ENCODE measurements at regions not wholly inside any gene's neighbourhood (a gene's known extent, or its start where the extent isn't known, plus 50 kb on each side); places are given as distances from the start of the nearest gene placed in this dataset.
"Not testable (repeated sequence)": the region's sequence is repeated elsewhere in the genome, so short reads cannot be mapped to it uniquely, and the experiment has no call there.

DNA sequence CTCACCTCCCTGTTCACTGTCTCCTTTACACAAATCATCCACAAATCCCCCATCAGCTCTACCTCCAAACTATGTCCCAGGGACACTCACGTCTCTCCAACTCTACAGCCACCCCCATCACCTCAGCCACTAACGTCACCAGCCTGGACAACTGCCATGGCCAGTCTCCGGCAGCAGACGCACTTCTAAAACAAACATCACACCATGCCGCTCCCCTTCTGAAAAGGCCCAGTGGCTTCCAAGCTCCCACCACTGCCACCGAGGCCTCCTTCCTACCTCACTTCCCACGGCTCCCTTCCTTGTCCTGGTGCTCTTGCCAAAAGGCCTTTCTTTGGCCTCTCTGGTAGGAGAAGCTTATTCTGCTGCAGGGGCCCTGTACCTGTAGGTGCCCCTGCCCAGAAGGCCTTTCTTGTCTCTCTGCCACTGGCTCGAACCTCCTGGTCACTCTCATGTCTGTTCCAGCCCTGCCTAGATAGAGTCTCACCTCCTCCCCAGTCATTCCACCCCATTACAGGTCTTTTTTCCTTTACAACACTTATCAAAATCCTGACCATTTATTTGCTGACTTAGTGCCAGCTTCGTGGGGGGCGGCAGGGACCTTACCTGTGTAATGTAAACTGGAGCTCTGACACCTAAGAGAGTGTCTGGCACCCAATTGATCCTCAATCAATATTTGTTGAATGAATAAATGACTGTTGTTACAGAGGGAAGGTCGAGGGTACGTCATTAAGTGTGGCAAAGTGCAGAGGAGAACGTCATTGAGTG, 304.2 kb downstream of the GOLGA6L6 start:
- H3K4me3 ChIP-seq (replicated peaks; ENCODE audit: low read depth, low read length); DNase-seq (ENCODE audit: low read depth): not testable (repeated sequence)

DNA sequence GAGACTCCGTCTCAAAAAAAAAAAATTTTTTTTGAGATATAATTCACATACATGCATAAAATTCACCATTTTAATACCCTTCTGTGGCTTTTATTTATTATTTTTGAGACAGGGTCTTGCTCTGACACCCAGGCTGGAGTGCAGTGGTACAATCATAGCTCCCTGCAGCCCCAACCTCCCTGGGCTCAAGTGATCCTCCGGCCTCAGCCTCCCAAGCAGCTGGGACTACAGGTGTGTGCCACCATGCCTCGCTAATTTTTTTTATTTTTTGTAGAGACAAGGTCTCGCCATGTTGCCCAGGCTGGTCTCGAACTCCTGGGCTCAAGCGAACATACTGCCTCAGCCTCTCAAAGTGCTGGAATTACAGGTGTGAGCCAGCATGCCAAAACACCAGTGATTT, 305.9 kb downstream of the GOLGA6L6 start:
- not testable (repeated sequence) for H3K4me3 ChIP-seq (replicated peaks; ENCODE audit: low read depth, low read length); DNase-seq (ENCODE audit: low read depth)

DNA sequence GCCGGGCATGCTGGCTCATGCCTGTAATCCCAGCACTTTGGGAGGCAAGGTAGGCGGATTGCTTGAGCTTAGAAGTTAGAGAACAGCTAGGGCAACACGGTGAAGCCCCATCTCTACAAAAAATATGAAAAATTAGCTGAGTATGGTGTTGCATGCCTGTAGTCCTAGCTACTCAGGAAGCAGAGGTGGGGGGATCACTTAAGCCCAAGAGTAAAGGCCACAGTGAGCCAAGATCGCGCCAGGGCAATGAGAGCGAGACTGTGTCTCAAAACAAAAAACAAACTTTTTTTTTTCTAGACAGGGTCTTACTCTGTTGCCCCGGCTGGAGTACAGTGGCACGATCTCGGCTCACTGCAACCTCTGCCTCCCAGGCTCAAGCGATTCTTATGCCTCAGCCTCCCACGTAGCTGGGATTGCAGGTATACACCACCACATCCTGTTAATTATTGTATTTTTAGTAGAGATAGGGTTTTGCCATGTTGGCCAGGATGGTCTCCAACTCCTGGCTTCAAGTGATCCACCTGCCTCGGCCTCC, 307.5 kb downstream of the GOLGA6L6 start:
- not testable (repeated sequence) for DNase-seq (ENCODE audit: low read depth); H3K4me3 ChIP-seq (replicated peaks; ENCODE audit: low read depth, low read length)

DNA sequence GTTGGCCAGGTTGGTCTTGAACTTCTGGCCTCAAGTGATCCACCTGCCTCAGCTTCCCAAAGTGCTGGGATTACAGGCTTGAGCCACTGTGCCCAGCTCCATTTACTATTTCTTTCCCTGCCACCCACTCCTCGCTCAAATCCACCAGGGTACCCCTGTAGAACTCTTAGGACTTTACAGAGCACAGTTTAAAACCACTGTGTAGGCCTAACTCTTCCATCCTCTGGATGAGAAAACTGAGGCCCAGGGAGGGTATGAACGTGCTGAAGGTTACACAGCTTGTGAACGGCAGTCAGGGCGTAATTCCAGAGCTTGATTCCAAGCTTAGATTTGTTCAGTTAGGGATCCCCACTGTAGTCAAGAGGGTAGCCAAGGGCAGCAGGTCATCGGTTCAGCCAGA, 309.1 kb downstream of the GOLGA6L6 start:
- not testable (repeated sequence) for DNase-seq (ENCODE audit: low read depth); H3K4me3 ChIP-seq (replicated peaks; ENCODE audit: low read depth, low read length)

DNA sequence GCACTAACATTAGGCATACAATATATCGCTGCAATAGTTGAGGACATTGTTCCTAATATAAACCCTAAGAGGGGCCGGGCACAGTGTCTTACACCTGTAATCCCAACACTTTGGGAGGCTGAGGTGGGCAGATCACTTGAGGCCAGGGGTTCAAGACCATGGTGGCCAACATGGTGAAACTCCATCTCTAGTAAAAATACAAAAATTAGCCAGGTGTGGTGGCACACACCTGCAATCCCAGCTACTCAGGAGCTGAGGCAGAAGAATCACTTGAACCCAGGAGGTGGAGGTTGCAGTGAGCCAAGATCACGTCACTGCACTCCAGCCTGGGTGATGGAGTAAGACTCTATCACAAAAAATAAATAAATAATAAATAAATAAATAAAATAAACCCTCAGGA, 310.9 kb downstream of the GOLGA6L6 start:
- H3K4me3 ChIP-seq (replicated peaks; ENCODE audit: low read depth, low read length); DNase-seq (ENCODE audit: low read depth): not testable (repeated sequence)

DNA sequence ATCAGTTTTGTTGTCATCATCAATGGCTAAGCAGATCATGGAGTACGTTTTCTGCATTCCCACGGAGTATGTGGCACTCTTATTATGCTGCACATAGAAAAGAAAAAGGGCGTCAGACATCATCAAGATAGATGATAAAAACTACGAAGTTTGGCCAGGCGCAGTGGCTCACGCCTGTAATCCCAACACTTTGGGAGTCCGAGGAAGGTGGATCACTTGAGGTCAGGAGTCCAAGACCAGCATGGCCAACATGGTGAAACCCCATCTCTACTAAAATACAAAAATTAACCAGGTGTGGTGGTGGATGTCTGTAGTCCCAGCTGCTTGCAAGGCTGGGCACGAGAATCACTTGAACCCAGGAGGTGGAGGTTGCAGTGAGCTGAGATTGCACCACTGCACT, 312.8 kb downstream of the GOLGA6L6 start:
- DNase-seq (ENCODE audit: low read depth); H3K4me3 ChIP-seq (replicated peaks; ENCODE audit: low read depth, low read length): not testable (repeated sequence)

DNA sequence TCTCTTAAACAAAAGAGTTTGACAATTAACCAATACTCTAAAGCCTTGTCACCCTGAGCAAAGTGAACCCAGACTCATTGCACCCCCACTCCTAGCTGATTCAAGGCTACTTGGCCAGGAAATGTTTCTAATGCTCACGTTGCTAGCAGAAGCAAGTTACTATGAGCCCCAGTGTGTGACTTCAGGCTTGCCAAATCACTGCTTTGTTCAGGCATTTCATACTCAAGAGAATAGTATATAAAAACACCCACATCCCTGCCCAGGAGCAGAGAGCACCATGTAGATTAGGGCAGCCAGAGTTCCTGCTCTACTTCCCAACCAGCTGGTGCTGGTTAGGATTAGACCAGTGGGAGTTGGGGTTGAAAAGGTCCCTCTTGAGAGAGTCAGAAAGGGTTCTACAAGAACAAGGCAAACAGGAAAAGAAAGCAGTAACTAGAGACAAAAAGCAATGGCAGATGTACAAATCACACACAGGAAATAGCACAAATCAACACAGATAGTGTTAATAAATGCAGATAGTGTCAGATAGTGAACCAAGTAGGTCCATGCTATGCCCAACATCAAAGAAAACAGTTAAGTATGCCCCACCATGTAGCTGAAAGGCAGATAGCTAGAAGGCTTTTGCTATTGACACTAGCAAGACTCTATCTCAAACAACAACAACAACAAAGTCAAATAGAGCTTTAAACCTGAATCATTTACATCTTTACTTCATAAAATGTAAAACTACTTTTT, 314.3 kb downstream of the GOLGA6L6 start:
- DNase-seq (ENCODE audit: low read depth), result not testable (repeated sequence)

DNA sequence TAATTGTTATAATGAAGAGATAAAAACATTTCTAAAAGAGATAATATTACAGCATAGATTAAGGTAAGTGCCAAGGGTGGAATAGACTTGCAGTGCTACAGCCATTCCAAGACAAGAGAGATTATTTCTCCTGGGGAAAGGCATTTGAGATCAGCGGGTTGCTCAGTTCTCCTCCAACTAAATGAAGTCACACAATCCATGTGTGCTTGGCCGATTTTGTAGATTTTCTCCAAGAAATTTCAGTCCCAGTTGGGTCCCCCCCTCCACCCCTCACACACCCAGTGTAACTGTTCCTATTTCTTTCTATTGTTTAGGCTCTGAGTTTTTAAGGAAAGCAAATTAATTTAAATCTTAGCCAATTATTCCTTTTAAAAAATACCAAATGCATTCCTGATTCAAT, 315.1 kb downstream of the GOLGA6L6 start:
- DNase-seq (ENCODE audit: low read depth); H3K4me3 ChIP-seq (replicated peaks; ENCODE audit: low read depth, low read length): not testable (repeated sequence)

More for the DNA sequence above, 314.3 kb downstream of the GOLGA6L6 start:
- H3K4me3 ChIP-seq (replicated peaks; ENCODE audit: low read depth, low read length), result not testable (repeated sequence)

DNA sequence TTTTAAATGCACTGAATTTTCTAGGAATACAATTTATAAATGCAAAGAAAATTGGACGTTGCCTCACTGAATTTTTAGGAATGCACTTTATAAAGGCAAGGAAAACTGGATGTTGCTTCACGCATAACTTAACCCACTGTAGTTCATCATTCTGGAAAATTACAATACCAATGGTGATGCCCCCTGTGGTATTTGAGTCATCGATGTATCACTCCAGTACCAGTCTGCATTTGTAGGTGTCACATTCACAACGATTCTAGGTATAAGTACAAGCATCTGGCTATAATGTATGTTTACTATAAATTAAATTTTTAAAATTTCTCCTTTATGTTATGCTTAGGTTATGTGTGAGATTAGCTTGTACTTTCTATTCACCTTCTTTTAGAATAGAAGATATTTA, 320.5 kb downstream of the GOLGA6L6 start:
- DNase-seq (ENCODE audit: low read depth); H3K4me3 ChIP-seq (replicated peaks; ENCODE audit: low read depth, low read length): not testable (repeated sequence)

DNA sequence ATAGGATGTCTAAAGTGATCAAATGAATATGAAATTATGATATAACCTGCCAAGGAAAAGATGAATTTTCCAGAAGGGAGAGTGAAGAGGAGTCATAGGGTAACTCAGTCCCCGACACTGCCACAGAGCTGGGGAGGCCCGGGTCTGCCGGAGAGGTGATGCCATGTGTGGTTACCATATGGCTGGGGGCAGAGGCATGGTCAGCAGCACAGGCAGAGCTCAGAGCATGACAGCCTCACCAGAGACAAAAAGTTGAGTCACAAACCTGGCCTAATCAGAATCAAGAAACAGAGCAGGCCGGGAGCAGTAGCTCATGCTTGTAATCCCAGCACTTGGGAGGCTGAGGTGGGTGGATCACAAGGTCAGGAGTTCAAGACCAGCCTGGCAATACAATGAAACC, 322.4 kb downstream of the GOLGA6L6 start:
- not testable (repeated sequence) for H3K4me3 ChIP-seq (replicated peaks; ENCODE audit: low read depth, low read length); DNase-seq (ENCODE audit: low read depth)

DNA sequence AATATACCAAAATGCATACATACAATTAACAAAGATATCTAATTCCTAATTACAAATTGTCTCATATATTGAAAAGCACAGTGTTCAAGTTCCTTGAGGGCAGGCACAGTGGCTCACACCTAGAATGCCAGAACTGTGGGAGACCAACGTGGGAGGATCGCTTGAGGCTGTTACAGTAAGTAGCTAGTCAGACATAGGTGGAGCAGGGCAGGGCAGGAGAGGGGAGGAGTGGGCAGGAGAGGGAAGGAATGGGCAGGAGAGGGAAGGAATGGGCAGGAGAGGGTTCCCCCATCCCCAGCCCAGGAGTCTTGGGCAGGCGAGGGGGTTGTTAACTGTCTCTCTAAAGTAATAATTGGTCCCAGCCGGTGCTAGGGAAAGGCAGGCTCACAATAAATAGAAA, 325.9 kb downstream of the GOLGA6L6 start:
- not testable (repeated sequence) for DNase-seq (ENCODE audit: low read depth); H3K4me3 ChIP-seq (replicated peaks; ENCODE audit: low read depth, low read length)

DNA sequence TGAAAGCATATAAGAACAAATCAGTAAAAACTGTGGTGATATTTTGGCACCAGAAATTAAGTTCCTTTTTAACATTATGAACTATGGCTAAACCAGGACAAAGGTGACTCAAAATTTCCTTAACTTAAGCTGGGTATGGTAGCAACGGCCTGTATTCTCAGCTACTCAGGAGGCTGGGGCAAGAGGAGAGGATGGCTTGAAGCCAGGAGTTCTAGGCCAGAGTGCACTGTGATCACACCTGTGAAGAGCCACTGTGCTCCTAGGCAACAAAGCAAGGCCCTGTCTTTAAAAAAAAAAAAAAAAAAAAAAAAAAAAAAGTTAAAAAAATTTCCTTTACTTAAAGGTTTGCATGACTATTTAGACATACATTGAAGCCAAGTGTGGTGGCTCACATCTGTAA, 327.5 kb downstream of the GOLGA6L6 start:
- not testable (repeated sequence) for H3K4me3 ChIP-seq (replicated peaks; ENCODE audit: low read depth, low read length); DNase-seq (ENCODE audit: low read depth)

DNA sequence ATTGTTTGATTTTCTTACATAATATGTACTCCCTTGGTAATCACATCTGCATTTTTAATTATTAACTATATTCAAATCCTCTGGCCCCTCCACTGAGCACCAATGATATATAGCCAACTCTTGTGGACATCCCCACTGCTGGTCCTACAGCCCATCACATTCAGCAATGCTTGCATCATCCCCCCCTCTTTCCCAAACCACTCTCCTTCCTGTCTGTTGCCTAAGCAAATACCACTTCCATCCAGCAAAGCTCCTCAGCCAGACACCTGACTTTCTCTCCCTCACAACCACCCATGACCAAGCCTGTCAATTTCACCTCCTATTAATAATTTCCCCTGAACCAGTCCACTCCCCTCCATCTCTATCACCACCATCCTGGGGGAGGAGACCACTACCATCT, 330.1 kb downstream of the GOLGA6L6 start:
- H3K4me3 ChIP-seq (replicated peaks; ENCODE audit: low read depth, low read length); DNase-seq (ENCODE audit: low read depth): not testable (repeated sequence)

DNA sequence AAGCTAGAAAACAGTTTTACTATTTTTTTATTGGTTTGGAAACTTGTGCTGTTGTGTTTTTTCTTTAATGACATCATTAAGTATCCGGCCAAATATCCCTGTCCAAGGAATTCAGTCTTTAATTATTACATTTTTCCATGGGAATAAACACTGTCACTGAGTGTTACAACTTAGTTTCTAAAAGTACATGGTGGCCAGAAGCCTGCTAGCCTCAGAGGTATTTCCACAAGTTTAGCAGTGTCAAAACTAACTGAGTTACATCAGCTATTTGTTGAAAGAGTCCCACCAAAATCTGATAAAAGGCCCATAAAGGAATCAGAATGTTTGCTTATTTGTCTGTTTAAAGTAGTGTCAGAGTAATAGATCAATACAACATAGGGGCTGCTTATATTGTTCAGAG, 331.6 kb downstream of the GOLGA6L6 start:
- DNase-seq (ENCODE audit: low read depth); H3K4me3 ChIP-seq (replicated peaks; ENCODE audit: low read depth, low read length): not testable (repeated sequence)

DNA sequence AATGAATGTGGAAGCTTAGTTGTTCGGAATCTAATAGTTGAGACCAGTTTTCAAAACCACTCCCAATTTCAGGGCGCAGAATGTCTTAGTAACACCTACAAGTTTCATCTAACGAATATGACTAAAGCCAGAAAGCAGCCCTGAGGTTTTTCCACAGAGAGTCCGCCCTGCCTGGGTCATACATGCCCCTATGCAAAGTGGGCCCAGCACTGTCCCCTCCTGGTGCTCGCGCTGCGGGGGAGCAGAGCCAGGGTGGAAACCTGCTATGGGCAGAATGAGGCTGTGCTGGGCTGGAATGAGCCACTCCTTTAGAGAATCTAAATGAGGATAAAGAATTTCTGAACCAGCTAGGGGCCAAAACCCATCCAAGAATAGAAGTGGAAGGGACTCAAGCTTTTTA, 334.0 kb downstream of the GOLGA6L6 start:
- not testable (repeated sequence) for H3K4me3 ChIP-seq (replicated peaks; ENCODE audit: low read depth, low read length); DNase-seq (ENCODE audit: low read depth)

DNA sequence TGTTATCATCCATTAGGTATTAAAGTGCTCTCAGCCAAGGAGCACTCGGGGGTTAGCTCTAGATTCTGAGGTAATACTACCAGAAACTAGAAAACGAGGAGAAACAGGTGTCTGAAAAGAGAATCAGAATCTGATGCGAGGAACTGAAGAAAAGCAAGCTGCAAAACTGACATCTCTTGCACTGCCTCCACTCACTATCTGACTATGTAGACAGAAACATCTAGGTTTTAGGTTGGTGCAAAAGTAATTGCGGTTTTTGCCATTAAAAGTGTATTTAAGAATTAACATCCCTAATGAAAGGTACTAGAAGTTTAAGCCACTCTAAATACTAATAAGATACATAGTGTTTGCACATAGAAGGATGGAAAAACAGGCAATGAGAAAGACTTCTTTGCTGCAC, 334.4 kb downstream of the GOLGA6L6 start:
- DNase-seq (ENCODE audit: low read depth); H3K4me3 ChIP-seq (replicated peaks; ENCODE audit: low read depth, low read length): not testable (repeated sequence)

DNA sequence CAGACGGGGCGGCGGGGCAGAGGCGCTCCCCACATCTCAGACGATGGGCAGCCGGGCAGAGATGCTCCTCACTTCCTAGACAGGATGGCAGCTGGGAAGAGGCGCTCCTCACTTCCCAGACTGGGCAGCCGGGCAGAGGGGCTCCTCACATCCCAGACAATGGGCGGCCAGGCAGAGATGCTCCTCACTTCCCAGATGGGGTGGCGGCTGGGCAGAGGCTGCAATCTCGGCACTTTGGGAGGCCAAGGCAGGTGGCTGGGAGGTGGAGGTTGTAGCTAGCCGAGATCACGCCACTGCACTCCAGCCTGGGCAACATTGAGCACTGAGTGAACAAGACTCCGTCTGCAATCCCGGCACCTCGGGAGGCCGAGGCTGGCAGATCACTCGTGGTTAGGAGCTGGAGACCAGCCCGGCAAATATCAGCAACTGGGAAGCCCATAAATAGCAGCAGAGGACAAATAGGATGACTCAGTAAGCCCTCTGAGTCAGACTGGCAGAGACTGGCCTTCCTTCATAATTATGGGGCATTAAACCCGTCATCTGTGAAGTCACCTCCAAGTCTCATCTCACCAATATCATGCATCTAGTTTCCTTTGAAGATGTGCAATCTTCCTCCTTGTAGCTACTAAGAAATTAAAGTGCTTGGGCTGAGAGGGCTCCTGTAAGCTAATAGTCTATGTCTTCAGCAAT, 337.3 kb downstream of the GOLGA6L6 start:
- H3K4me3 ChIP-seq (replicated peaks; ENCODE audit: low read depth, low read length); DNase-seq (ENCODE audit: low read depth): not testable (repeated sequence)

DNA sequence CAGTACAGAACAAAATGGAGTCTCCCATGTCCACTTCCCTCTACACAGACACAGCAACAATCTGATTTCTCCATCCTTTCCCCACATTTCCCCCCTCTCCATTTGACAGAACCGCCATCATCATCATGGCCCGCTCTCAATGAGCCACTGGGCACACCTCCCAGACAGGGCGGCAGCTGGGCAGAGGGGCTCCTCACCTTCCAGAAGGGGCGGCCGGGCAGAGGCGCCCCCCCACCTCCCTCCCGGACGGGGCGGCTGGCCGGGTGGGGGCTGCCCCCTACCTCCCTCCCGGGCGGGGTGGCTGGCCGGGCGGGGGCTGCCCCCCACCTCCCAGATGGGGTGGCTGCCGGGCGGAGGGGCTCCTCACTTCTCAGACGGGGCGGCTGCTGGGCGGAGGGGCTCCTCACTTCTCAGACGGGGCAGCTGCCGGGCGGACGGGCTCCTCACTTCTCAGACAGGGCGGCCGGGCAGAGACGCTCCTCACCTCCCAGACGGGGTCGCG, 337.9 kb downstream of the GOLGA6L6 start:
- not testable (repeated sequence) for H3K4me3 ChIP-seq (replicated peaks; ENCODE audit: low read depth, low read length); DNase-seq (ENCODE audit: low read depth)

DNA sequence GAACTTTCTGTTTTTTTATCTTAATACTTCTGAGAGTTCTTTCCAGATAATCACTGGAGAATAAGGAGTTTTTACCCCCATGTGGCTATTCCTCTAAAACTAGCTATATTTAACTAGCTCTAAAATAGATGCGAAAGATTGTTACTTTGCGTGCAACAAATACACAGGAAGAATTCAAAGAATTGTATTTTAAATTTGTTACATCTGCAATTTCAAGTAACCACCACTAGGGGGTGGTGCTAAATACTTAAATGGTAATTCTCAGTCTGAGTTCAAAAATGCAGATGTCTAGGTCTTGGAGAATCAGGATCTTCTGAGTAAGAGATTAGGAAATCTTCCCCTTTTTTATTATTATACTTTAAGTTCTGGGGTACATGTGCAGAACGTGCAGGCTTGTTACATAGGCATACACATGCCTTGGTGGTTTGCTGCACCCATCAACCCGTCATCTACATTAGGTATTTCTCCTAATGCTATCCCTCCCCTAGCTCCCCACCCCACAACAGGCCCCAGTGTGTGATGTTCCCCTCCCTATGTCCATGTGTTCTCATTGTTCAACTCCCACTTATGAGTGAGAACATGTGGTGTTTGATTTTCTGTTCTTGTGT, 346.9 kb downstream of the GOLGA6L6 start:
- not testable (repeated sequence) for H3K4me3 ChIP-seq (replicated peaks; ENCODE audit: low read depth, low read length); DNase-seq (ENCODE audit: low read depth)
